HG03066 (cell line): ENCODE measurements at regions not wholly inside any gene's neighbourhood (a gene's known extent, or its start where the extent isn't known, plus 50 kb on each side); places are given as distances from the start of the nearest gene placed in this dataset.

Source experiments
- ATAC-seq: cut with Tn5 transposase; IDR thresholded peaks from one replicate; pipeline ENCODE4 v1.9.1; 2021; ENCODE audit warnings: low read depth; ENCODE audit not compliant: unreplicated experiment

GRCh38 chr4:32564626-32565025, 1844.5 kb downstream of the PCDH7 start:
- ATAC-seq, result no peak

- no peak for ATAC-seq
These were observed 1849.7 kb downstream of the PCDH7 start for GRCh38 chr4:32569861-32570260.

- no peak for ATAC-seq
These were observed 1852.2 kb downstream of the PCDH7 start for GRCh38 chr4:32572366-32572765.

- no peak for ATAC-seq
These were observed 1854.6 kb downstream of the PCDH7 start for GRCh38 chr4:32574803-32575202.

GRCh38 chr4:32589097-32589496, 1868.9 kb downstream of the PCDH7 start:
- ATAC-seq, result no peak

- no peak for ATAC-seq
These were observed 1869.7 kb downstream of the PCDH7 start for GRCh38 chr4:32589853-32590252.

GRCh38 chr4:32597354-32597753, 1877.2 kb downstream of the PCDH7 start:
- no peak for ATAC-seq

GRCh38 chr4:32601848-32602247, 1881.7 kb downstream of the PCDH7 start:
- no peak for ATAC-seq

DNA sequence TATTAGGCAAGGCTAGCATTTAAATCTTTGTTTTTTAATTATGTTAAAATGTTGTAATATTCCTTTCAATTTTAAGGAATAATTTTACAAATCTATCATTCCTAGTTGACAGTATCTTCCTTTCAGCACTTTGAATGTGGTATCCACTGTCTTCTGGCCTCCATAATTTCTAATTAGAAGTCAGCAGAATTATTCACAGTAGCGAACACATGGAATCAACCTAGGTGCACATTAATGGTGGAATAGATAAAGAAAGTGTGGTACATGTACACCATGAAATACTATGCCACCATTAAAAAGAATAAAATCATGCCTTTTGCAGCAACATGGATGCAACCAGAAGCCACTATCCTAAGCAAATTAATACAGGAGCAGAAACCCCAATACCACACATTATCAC, 1887.8 kb downstream of the PCDH7 start:
- ATAC-seq, result no peak

GRCh38 chr4:32624943-32625603, 1904.9 kb downstream of the PCDH7 start:
- ATAC-seq, result no peak

DNA sequence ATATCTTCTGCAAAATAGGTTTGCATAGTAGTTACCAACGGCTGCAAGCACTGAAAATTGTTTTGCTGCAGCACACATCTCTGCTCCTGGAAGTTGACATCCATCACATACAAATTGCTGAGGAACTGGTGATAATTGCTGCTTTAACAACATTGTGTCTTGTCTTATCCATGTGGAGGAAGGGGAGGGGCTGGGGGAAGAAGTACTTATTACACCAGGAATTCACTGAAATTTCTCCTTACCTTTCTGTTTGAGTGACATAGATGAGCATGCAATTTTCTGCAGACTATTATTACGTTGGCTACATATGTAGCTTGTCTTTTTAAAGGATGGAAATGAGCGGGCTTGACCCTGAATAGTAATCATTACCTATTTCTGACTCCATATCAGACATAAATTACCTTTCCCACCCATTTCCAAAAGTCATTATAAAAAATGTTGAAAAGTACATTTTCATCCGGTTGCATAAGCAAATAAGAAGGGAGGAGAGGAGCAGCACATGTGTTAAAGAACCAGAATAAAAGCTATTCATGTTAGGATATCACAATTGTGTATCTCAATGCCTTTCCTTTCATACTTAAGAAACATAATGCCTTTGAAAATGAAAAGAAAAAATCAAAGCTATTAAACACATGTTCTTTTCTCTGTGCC, 1905.6 kb downstream of the PCDH7 start:
- ATAC-seq, result no peak

DNA sequence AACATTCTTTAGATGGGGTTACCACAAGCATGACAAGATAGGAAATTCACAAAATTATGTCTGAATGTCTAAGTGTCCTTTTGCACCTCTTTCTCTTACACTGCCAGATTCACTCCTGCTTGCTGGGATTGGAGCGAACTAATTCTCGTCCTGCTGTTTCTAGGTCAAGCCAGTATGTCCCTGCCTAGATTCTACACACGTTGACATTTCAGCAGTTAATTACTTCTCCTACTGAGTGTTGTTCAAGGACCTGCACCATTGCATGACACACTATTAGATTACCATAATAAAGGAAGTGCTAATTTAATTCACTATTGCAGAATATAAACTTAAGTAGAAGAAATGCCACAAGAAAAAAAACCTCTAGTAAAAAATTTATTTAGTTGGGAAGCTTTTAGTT, 1911.7 kb downstream of the PCDH7 start:
- no peak for ATAC-seq

DNA sequence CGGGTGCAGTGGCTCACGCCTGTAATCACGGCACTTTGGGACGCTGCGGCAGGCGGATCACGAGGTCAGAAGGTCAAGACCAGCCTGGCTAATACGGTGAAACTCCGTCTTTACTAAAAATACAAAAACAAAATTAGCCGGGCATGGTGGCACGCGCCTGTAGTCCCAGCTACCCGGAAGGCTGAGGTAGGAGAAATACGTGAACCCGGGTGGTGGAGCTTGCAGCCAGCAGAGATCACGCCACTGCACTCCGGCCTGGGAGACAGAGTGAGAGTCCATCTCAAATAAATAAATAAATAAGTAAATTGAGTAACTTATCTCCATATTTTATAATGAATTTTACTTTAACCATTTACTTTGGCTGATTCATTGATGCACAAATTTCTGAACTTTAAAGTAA, 1913.3 kb downstream of the PCDH7 start:
- ATAC-seq, result no peak

GRCh38 chr4:32645653-32646052, 1925.5 kb downstream of the PCDH7 start:
- no peak for ATAC-seq

- ATAC-seq, result no peak
These were observed 1937.8 kb downstream of the PCDH7 start for GRCh38 chr4:32658019-32658418.

DNA sequence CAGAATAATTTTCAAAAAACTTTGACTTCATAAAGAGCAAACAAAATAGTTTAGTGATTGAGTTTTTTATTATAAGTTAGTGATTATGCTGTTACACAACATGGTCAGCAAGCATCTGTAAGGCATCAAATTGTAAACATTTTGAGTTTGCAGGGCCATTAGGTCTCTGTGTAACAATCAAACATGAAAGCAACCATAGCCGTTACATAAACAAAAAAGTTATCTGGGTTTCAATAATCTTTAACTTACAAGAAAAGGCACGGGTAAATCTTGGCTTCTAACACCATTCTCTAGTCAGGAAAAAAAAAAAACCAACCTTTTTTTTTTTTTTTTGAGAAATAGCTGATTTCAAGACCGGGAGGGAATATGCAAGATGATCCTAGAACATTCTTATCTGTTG, 1941.1 kb downstream of the PCDH7 start:
- no peak for ATAC-seq

DNA sequence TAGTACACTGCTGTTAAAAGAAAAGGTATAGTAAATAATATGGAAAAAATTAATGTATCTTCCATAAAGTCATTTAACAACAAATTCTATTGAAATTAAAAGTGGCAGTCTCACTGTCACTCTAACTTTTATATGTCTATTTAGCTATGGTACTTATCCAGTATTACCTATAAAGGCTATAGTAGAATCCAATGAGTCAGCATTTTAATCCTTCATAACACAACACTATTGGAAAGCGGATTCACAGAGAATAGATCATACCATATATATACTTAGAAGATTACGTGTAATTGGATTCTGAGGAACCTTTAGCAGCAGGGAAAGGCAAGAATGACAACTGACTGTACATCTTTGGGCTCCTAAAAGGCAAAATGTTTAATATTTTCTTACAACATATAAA, 1942.6 kb downstream of the PCDH7 start:
- ATAC-seq, result no peak

- no peak for ATAC-seq
These were observed 1952.2 kb downstream of the PCDH7 start for GRCh38 chr4:32672359-32672758.

DNA sequence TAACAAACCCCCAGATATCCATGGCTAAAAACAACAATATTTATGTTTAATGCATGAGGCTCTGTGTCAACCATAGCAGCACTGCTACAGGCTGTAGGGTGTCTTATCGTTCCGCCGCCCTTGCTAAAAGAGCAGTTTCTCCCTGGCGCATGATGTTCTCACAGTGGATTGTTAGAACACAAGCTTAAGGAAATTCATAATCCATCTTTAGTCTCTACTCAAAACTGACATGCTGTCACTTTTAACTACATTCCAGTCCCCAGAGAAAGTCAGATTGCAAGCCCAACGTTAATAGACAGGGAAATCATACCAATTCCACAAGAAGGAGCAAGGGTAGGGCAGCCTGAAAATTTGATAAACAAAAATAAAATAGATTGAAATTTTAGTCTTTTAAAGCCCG, 1960.8 kb downstream of the PCDH7 start:
- no peak for ATAC-seq

GRCh38 chr4:32684160-32684559, 1964.0 kb downstream of the PCDH7 start:
- ATAC-seq, result no peak

GRCh38 chr4:32686123-32686522, 1966.0 kb downstream of the PCDH7 start:
- ATAC-seq, result no peak

DNA sequence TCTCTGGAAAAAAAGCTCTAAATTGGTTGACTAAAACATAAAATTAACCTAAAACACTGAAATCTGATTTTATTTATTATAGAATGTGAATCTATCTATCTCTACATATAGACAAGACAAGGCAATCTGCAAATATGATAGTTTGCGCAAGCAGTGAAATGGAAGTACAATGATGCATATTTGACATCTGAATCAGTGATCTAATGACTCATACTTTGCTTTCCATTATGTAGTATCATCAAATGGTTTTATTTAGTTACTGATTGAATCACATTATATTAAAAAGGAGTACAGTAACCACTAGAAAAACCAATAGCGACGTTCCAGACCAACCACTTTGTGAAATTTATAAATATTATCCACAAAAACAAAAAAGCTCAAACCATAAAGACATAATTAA, 1969.3 kb downstream of the PCDH7 start:
- no peak for ATAC-seq
